SK-N-SH treated with all-trans-retinoic acid at 6 μM for 48 hours (cell line): ENCODE measurements at regions not wholly inside any gene's neighbourhood (a gene's known extent, or its start where the extent isn't known, plus 50 kb on each side); places are given as distances from the start of the nearest gene placed in this dataset.

Experiments
- ATAC-seq: fragments of 200-7000 bp; cut with Tn5 transposase; 3 replicates; pipeline ENCODE4 v1.9.1; 2020; ENCODE audit warnings: mild to moderate bottlenecking, moderate library complexity
- ARNTL ChIP-seq: fragments of 450-650 bp; formaldehyde crosslinking; IDR thresholded peaks from 2 replicates; pipeline ENCODE4 v1.5.0; 2020; ENCODE audit warnings: low read depth, mild to moderate bottlenecking, moderate library complexity, borderline replicate concordance
- CSDC2 ChIP-seq: fragments of 250-450 bp; sonication (Bioruptor Pico); IDR thresholded peaks from 2 replicates; pipeline ENCODE4 v1.5.0; 2020; ENCODE audit warnings: mild to moderate bottlenecking, moderate library complexity
- ESRRG ChIP-seq: fragments of 250-450 bp; sonication (Bioruptor Pico); IDR thresholded peaks from 2 replicates; pipeline ENCODE4 v1.6.1; 2021; ENCODE audit warnings: mild to moderate bottlenecking
- GLIS3 ChIP-seq: fragments of 250-450 bp; sonication (Bioruptor Pico); IDR thresholded peaks from 2 replicates; pipeline ENCODE4 v1.5.0; 2020; ENCODE audit warnings: mild to moderate bottlenecking, moderate library complexity
- ISL1 ChIP-seq: fragments of 250-450 bp; sonication (Bioruptor Pico); IDR thresholded peaks from 2 replicates; pipeline ENCODE4 v2.1.2; 2022; ENCODE audit warnings: mild to moderate bottlenecking, moderate library complexity
- OSR1 ChIP-seq: fragments of 250-450 bp; sonication (Bioruptor Pico); IDR thresholded peaks from 2 replicates; pipeline ENCODE4 v1.8.0; 2022; ENCODE audit warnings: moderate library complexity, mild to moderate bottlenecking, inconsistent platforms
- PPARA ChIP-seq: fragments of 250-450 bp; sonication (Bioruptor Pico); IDR thresholded peaks from 2 replicates; pipeline ENCODE4 v1.5.0; 2020; ENCODE audit warnings: mild to moderate bottlenecking, borderline replicate concordance
- RARB ChIP-seq: fragments of 250-450 bp; sonication (Bioruptor Pico); IDR thresholded peaks from 2 replicates; pipeline ENCODE4 v1.8.0; 2021; ENCODE audit warnings: mild to moderate bottlenecking, moderate library complexity
- SNAI2 ChIP-seq: fragments of 250-450 bp; sonication (Bioruptor Pico); IDR thresholded peaks from 2 replicates; pipeline ENCODE4 v1.5.0; 2020; ENCODE audit warnings: mild to moderate bottlenecking, moderate library complexity
- TCF4 ChIP-seq: fragments of 250-450 bp; sonication (Bioruptor Pico); IDR thresholded peaks from 2 replicates; pipeline ENCODE4 v1.8.0; 2021; ENCODE audit warnings: mild to moderate bottlenecking, moderate library complexity, borderline replicate concordance
- TOX ChIP-seq: fragments of 250-450 bp; sonication (Bioruptor Pico); IDR thresholded peaks from 2 replicates; pipeline ENCODE4 v1.8.0; 2021; ENCODE audit warnings: mild to moderate bottlenecking, moderate library complexity, borderline replicate concordance
- ZC3H10 ChIP-seq: fragments of 250-450 bp; sonication (Bioruptor Pico); IDR thresholded peaks from 2 replicates; pipeline ENCODE4 v1.5.1; 2021; ENCODE audit warnings: mild to moderate bottlenecking, moderate library complexity
- ZNF565 ChIP-seq: fragments of 450-650 bp; formaldehyde crosslinking; conservative IDR thresholded peaks from 2 replicates; pipeline ENCODE4 v1.5.0; 2020; ENCODE audit warnings: low read depth, mild to moderate bottlenecking, moderate library complexity
- ZNF70 ChIP-seq: fragments of 450-650 bp; formaldehyde crosslinking; IDR thresholded peaks from 2 replicates; pipeline ENCODE4 v1.5.0; 2020; ENCODE audit warnings: mild to moderate bottlenecking, moderate library complexity
- ZNF8 ChIP-seq: fragments of 450-650 bp; formaldehyde crosslinking; IDR thresholded peaks from 2 replicates; pipeline ENCODE4 v1.5.0; 2020; ENCODE audit warnings: mild to moderate bottlenecking, moderate library complexity
- TF ChIP-seq, protein P1 (sequence below): fragments of 250-450 bp; sonication (Bioruptor Pico); IDR thresholded peaks from 2 replicates; pipeline ENCODE4 v1.5.1; 2020; ENCODE audit warnings: low read depth, mild to moderate bottlenecking, moderate library complexity
- TF ChIP-seq, protein P2 (sequence below): fragments of 250-450 bp; sonication (Bioruptor Pico); IDR thresholded peaks from 2 replicates; pipeline ENCODE4 v1.5.0; 2020; ENCODE audit warnings: mild to moderate bottlenecking, moderate library complexity
- TF ChIP-seq, protein P3 (sequence below): fragments of 250-450 bp; sonication (Bioruptor Pico); IDR thresholded peaks from 2 replicates; pipeline ENCODE4 v1.8.0; 2021; ENCODE audit warnings: low read depth, mild to moderate bottlenecking, moderate library complexity, borderline replicate concordance
- TF ChIP-seq, protein P4 (sequence below): fragments of 250-450 bp; sonication (Bioruptor Pico); IDR thresholded peaks from 2 replicates; pipeline ENCODE4 v1.8.0; 2020; ENCODE audit warnings: mild to moderate bottlenecking, moderate library complexity, borderline replicate concordance

DNA sequence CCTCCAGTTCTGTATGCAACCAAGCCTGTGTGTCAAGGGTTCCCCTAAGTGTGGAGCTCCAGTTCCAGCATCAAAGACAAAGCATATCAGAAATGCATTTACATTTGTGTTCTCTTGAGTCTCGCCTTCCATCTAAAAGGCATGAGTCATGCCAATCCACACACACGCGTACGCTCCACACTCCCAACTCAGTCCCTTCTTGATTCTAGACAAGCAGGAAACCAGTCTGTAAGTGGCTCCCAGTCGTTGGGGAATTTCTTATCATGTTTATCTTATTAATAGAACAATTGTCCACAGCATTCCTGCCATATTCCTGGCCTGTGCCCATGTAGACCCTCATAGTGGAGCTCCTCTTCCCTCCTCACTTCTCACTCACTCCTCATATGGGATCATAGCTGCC, 86.4 kb upstream of the SLC35G4 start:
- ATAC-seq: no peak
- TF ChIP-seq, protein P1, sequence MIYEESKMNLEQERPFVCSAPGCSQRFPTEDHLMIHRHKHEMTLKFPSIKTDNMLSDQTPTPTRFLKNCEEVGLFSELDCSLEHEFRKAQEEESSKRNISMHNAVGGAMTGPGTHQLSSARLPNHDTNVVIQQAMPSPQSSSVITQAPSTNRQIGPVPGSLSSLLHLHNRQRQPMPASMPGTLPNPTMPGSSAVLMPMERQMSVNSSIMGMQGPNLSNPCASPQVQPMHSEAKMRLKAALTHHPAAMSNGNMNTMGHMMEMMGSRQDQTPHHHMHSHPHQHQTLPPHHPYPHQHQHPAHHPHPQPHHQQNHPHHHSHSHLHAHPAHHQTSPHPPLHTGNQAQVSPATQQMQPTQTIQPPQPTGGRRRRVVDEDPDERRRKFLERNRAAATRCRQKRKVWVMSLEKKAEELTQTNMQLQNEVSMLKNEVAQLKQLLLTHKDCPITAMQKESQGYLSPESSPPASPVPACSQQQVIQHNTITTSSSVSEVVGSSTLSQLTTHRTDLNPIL (CRISPR knock-in tag): no peak
- TF ChIP-seq ZNF8 (CRISPR knock-in tag) (no peak), CSDC2 (CRISPR knock-in tag) (no peak), SNAI2 (no peak), OSR1 (no peak), ZC3H10 (CRISPR knock-in tag) (no peak), PPARA (CRISPR knock-in tag) (no peak), ARNTL (CRISPR knock-in tag) (no peak), ESRRG (CRISPR knock-in tag) (no peak), TOX (no peak), ZNF70 (CRISPR knock-in tag) (no peak), TCF4 (CRISPR knock-in tag) (no peak), RARB (no peak), ISL1 (CRISPR knock-in tag) (no peak), GLIS3 (CRISPR knock-in tag) (no peak)
- TF ChIP-seq, protein P2, sequence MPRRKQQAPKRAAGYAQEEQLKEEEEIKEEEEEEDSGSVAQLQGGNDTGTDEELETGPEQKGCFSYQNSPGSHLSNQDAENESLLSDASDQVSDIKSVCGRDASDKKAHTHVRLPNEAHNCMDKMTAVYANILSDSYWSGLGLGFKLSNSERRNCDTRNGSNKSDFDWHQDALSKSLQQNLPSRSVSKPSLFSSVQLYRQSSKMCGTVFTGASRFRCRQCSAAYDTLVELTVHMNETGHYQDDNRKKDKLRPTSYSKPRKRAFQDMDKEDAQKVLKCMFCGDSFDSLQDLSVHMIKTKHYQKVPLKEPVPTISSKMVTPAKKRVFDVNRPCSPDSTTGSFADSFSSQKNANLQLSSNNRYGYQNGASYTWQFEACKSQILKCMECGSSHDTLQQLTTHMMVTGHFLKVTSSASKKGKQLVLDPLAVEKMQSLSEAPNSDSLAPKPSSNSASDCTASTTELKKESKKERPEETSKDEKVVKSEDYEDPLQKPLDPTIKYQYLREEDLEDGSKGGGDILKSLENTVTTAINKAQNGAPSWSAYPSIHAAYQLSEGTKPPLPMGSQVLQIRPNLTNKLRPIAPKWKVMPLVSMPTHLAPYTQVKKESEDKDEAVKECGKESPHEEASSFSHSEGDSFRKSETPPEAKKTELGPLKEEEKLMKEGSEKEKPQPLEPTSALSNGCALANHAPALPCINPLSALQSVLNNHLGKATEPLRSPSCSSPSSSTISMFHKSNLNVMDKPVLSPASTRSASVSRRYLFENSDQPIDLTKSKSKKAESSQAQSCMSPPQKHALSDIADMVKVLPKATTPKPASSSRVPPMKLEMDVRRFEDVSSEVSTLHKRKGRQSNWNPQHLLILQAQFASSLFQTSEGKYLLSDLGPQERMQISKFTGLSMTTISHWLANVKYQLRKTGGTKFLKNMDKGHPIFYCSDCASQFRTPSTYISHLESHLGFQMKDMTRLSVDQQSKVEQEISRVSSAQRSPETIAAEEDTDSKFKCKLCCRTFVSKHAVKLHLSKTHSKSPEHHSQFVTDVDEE (CRISPR knock-in tag): no peak
- TF ChIP-seq, protein P3, sequence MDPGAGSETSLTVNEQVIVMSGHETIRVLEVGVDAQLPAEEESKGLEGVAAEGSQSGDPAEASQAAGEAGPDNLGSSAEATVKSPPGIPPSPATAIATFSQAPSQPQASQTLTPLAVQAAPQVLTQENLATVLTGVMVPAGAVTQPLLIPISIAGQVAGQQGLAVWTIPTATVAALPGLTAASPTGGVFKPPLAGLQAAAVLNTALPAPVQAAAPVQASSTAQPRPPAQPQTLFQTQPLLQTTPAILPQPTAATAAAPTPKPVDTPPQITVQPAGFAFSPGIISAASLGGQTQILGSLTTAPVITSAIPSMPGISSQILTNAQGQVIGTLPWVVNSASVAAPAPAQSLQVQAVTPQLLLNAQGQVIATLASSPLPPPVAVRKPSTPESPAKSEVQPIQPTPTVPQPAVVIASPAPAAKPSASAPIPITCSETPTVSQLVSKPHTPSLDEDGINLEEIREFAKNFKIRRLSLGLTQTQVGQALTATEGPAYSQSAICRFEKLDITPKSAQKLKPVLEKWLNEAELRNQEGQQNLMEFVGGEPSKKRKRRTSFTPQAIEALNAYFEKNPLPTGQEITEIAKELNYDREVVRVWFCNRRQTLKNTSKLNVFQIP: no peak
- TF ChIP-seq, protein P4, sequence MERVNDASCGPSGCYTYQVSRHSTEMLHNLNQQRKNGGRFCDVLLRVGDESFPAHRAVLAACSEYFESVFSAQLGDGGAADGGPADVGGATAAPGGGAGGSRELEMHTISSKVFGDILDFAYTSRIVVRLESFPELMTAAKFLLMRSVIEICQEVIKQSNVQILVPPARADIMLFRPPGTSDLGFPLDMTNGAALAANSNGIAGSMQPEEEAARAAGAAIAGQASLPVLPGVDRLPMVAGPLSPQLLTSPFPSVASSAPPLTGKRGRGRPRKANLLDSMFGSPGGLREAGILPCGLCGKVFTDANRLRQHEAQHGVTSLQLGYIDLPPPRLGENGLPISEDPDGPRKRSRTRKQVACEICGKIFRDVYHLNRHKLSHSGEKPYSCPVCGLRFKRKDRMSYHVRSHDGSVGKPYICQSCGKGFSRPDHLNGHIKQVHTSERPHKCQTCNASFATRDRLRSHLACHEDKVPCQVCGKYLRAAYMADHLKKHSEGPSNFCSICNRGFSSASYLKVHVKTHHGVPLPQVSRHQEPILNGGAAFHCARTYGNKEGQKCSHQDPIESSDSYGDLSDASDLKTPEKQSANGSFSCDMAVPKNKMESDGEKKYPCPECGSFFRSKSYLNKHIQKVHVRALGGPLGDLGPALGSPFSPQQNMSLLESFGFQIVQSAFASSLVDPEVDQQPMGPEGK: no peak

DNA sequence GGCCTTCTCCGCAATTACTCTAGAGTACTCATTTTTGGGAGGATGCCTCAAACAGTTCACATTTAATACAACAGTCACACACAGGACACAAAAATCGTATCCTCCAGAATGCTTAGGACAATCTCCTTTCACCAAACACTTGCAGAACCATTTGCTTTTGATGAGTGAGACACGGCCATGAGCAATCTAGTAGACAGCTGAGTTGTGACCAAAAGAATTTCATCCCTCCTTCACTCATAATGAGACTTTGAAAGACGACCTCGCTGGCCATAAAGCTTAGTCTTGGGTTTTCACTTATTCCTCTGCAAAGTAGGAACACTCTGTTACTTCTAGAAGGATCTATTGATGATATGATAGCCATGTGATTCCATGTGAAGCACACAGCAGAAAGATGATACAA, 87.5 kb upstream of the SLC35G4 start:
- ATAC-seq: no peak
- TF ChIP-seq ZNF565 (CRISPR knock-in tag): no peak
- TF ChIP-seq GLIS3 (CRISPR knock-in tag): no peak
- TF ChIP-seq, protein P2 (CRISPR knock-in tag): no peak
- no peak for TF ChIP-seq ZNF8 (CRISPR knock-in tag)
- TF ChIP-seq PPARA (CRISPR knock-in tag): no peak
- TF ChIP-seq, protein P1 (CRISPR knock-in tag): no peak
- TF ChIP-seq OSR1: no peak
- TF ChIP-seq, protein P4: no peak
- no peak for TF ChIP-seq SNAI2
- no peak for TF ChIP-seq ZNF70 (CRISPR knock-in tag)
